Astrocyte (in vitro differentiated cells and primary cell): ENCODE measurements at regions not wholly inside any gene's neighbourhood (a gene's known extent, or its start where the extent isn't known, plus 50 kb on each side); places are given as distances from the start of the nearest gene placed in this dataset.

Experiments
- CTCF ChIP-seq: IDR thresholded peaks from 2 replicates; pipeline ENCODE4 v1.5.1; 2011; ENCODE audit warnings: low read depth, mild to moderate bottlenecking, inconsistent platforms, low read length, moderate library complexity; ENCODE audit not compliant: insufficient read depth
- EZH2 ChIP-seq: IDR thresholded peaks from 2 replicates; pipeline ENCODE4 v1.6.1; 2012; ENCODE audit warnings: mild to moderate bottlenecking, low read length, inconsistent platforms; ENCODE audit not compliant: insufficient read depth

- TF ChIP-seq EZH2 (no peak), CTCF (no peak)
Measured at GRCh38 chr17:72441909-72442308, 321.1 kb downstream of the SOX9 start.
